ENCODE measurements at regions not wholly inside any gene's neighbourhood (a gene's known extent, or its start where the extent isn't known, plus 50 kb on each side); places are given as distances from the start of the nearest gene placed in this dataset.

- DNase-seq (ENCODE audit: low read depth), result no peak
- TF ChIP-seq, protein P1, sequence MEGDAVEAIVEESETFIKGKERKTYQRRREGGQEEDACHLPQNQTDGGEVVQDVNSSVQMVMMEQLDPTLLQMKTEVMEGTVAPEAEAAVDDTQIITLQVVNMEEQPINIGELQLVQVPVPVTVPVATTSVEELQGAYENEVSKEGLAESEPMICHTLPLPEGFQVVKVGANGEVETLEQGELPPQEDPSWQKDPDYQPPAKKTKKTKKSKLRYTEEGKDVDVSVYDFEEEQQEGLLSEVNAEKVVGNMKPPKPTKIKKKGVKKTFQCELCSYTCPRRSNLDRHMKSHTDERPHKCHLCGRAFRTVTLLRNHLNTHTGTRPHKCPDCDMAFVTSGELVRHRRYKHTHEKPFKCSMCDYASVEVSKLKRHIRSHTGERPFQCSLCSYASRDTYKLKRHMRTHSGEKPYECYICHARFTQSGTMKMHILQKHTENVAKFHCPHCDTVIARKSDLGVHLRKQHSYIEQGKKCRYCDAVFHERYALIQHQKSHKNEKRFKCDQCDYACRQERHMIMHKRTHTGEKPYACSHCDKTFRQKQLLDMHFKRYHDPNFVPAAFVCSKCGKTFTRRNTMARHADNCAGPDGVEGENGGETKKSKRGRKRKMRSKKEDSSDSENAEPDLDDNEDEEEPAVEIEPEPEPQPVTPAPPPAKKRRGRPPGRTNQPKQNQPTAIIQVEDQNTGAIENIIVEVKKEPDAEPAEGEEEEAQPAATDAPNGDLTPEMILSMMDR (IDR thresholded peaks at IDR 0.05; ENCODE audit: insufficient read depth, low read depth, low read length, missing control alignments), result no peak
- H3K4me3 ChIP-seq (ENCODE audit: low read depth, low read length), result no peak overlapping the region
Measured at GRCh38 chr5:88393042-88393441, 124.4 kb upstream of the TMEM161B start.

- DNase-seq (ENCODE audit: low read depth), result no peak
- TF ChIP-seq, protein P1 (IDR thresholded peaks at IDR 0.05; ENCODE audit: insufficient read depth, low read depth, low read length, missing control alignments), result no peak
- H3K4me3 ChIP-seq (ENCODE audit: low read depth, low read length), result no peak overlapping the region
Measured at GRCh38 chr5:88391991-88392390, 123.3 kb upstream of the TMEM161B start.

DNA sequence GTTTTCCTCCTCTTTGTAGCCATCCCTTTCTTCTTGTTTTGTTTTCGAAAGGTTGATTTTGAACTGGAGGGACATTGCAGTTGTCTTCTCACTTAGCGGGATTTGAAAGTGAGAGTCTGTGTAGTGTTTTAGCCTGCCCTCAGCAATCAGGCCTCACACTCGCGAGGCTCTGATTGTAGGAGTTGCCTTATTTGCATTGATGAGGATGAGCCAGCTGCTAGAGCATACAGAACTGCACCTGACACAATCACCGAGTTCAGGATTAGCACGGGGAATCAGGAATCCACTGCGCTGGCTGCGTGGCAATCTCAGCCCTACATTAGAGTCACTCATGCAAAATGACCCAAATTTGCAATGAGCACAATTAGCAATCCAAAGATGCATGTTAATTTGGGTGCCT is 122.5 kb upstream of the TMEM161B start:
- TF ChIP-seq, protein P1 (IDR thresholded peaks at IDR 0.05; ENCODE audit: insufficient read depth, low read depth, low read length, missing control alignments), result no peak
- DNase-seq (ENCODE audit: low read depth), result no peak

DNA sequence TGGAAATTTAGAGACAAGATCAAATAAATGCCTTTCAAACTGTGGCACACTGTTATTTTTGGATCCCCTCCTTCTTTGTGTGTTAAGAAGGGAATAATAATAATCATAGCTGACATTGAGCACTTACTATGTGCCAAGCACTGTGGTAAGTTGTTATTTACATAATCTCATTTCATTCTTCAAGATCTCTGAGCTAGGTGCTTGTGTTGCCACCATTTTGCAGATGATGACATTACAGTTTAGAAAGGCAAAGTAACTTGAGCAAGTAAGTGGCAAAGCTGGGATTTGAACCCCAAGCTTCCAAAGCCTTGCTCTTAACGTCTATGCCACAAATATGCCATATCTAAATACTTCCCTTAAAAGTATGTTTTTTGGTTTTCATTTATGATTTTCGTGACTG is 121.8 kb upstream of the TMEM161B start:
- TF ChIP-seq, protein P1 (IDR thresholded peaks at IDR 0.05; ENCODE audit: insufficient read depth, low read depth, low read length, missing control alignments), result no peak
- H3K4me3 ChIP-seq (ENCODE audit: low read depth, low read length), result no peak overlapping the region
- no peak for DNase-seq (ENCODE audit: low read depth)

More for the DNA sequence above, 122.5 kb upstream of the TMEM161B start:
- H3K4me3 ChIP-seq (ENCODE audit: low read depth, low read length), result no peak overlapping the region

DNA sequence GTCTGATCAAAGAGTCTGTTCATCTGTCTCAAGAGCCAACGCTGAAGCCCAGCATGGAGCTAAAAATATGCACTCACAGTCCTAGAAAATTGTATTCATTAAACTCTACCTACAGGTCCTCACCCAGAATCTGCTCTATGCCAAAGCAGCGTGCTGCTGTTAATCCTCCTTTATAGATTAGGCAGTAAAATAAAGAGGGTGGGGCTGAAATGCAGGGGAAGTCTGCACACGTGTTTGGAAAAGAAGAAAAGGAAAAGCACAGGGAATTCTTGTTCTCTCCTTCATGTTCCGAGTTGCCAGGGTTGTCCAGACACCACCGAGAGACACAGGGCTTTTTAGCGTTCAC is 121.4 kb upstream of the TMEM161B start:
- TF ChIP-seq, protein P1 (IDR thresholded peaks at IDR 0.05; ENCODE audit: insufficient read depth, low read depth, low read length, missing control alignments), result no peak
- H3K4me3 ChIP-seq (ENCODE audit: low read depth, low read length), result no peak overlapping the region
- DNase-seq (ENCODE audit: low read depth), result no peak

DNA sequence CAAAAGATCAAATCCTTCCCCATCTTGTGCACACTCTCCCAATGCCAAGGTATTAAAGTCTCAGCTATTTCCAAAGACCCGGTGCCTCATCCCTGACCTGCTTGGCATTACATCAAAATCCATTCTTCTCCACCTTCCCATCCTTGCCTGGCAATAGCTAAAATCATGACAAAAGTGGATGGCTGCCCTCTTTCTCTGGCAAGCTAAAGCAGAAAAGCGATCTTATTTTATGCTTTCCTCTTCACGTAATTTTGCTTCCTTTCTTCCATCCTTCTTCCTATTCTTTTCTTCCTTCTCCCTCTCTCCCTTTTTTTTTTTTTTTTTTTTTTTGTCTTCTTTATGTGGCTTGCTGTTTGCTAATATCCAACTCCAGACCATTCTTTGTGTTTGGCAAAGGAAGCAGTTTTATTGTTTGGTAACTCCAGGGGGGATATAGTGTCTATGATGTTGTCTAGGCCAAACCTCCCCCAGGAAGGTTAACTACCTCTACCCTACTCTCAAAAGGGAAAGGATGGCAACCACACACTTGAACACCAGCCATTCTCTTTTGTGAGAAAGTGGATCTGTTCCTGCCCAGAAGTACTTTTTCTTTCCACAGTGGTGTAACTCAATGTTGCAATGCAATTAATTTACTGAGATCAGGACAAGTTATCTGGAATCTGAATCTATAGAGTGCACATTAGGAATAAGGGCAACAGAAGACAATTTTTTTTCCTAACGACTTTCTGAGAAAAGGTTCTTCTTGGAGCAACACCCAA is 120.9 kb upstream of the TMEM161B start:
- no peak overlapping the region for H3K4me3 ChIP-seq (ENCODE audit: low read depth, low read length)
- DNase-seq (ENCODE audit: low read depth), result no peak
- TF ChIP-seq, protein P1 (IDR thresholded peaks at IDR 0.05; ENCODE audit: insufficient read depth, low read depth, low read length, missing control alignments), result no peak

Measured in GM12865 (cell line).